ENCODE measurements at regions not wholly inside any gene's neighbourhood (a gene's known extent, or its start where the extent isn't known, plus 50 kb on each side); places are given as distances from the start of the nearest gene placed in this dataset.
"Not testable (repeated sequence)": the region's sequence is repeated elsewhere in the genome, so short reads cannot be mapped to it uniquely, and the experiment has no call there.

GRCh38 chr2:83364264-83364663 lies 1094.8 kb downstream of the SUCLG1 start:
- no peak for DNase-seq

DNA sequence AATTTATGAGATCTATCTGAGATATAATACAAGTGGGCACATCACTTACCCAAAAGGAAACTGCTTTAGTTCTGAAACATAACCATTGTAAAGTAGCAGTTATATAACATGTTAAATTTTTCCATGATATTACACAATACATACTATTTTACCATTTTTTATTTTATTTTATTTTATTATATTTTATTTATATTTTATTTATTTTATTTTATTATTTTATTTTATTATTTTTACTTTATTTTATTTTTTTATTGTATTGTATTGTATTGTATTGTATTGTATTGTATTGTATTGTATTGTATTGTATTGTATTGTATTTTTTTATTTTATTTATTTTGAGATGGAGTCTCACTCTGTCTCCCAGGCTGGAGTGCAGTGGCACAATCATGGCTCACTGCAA lies 1095.9 kb downstream of the SUCLG1 start:
- DNase-seq, result not testable (repeated sequence)

DNA sequence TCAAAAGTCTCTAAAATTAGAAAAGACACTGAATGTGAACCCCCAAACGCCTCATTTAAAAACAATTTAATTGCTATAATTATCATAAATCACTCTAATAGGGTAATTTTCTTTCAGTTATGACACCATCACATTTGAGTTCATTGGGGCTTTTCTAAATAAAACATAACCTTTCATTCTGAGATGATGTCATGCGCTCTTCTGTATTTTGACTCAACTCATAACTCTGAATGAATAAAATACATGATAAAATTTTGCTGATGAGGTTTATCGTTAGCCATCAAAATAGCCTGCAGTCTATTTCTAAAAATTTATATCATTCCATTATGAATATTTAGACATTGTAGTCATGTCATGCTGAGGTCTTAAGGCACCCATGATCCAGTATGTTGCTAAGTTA lies 1099.7 kb downstream of the SUCLG1 start:
- DNase-seq, result no peak

DNA sequence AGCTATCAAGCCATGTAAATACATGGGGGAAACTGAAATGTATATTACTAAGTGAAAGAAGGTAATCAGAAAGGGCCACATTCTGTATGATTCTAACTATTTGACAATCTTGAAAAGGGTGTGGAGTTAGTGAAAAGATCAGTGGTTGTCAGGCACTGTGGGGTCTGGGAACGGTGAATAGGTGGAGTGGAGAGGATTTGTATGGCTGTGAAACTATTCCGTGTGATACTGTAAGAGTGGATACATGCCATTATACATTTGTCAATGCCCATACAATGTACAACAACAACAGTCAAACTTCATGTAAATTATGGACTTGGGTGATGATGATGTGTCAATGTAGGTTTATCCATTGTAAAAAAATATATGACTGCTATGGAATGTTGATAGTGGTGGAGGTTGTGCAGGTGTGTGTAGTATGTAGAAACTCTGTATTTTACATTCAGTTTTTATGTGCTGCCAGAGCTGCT lies 1116.2 kb downstream of the SUCLG1 start:
- peak; percentile 23 to 63 for DNase-seq

DNA sequence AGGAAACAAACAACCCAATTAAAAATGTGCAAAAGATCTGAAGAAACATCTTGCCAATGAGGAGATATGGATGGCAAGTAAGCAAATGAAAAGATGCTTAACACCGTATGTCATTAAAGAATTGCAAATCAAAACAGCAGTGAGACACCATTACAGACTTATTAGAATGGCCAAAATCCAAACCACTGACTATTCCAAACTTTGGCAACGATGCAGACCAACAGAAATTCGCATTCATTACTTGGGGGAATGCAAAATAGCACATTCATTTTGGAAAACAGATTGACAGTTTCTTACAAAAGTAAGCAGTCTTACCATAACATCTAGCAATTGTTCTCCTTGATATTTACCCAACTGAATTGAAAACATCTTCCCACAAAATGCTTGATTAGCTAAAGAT lies 1118.7 kb downstream of the SUCLG1 start:
- DNase-seq, result peak in 1 of 2 experiments; percentile 48

GRCh38 chr2:83339942-83340341 lies 1119.1 kb downstream of the SUCLG1 start:
- DNase-seq, result not testable (repeated sequence)

- no peak for DNase-seq
Measured at GRCh38 chr2:83331810-83332209, 1127.3 kb downstream of the SUCLG1 start.

GRCh38 chr2:83323038-83323437 lies 1136.0 kb downstream of the SUCLG1 start:
- no peak for DNase-seq

DNA sequence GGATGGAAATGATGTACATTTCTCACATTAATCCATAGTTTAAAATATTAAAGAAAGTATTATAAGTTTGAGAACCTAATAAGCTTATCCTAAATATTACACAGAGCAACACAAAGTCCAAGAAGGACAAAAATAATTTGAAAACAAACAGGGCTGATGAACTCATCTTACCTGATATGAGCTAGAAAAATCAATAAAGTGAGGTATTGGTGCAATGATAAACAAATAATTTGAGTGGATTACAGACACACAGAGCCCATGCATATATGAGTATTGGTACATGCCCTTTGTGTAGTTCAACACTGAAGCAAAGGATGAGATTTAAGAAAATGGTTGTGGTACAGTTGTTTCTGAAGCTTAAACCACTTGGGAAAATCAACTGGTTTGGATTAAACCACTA lies 1139.0 kb downstream of the SUCLG1 start:
- no peak for DNase-seq

- no peak for DNase-seq
Measured at GRCh38 chr2:83305758-83306378, 1153.2 kb downstream of the SUCLG1 start.

DNA sequence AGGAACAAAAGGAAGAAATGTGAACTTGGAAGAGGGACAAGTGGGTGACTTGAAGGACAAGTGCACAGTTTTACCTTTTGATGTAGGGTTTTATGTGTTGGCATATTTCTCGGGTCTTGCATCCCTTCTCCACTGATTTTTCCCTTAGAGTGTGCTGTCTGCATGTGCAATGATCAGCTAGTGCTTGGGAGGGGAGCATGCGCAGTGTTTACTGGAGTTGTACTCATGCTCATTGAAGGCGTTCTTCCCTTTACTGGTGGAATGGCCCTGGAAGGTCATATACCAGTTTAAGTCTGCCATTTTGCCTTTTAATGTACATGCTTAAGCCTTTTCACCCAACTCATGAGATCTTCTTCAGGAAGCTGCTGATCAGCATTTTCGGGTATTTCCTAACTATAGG lies 1168.0 kb downstream of the SUCLG1 start:
- DNase-seq, result no peak

DNA sequence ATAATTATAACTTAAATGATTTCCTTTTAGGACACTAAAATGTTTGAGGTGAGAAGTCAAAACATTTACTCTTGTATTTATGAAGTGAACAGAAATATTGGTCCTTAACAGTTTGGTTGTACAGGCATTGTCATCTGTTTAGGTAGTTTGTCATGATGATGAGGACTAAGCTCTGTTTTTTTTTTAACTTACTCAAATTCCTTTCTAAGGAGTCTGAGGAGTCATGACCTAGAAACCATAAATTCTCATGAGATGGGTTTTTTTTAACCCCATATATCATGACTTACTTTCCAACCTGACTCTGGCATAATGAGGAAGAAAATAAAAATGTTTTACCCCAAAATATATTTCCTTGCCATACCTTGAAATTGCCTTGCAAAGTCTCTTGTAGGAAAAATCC lies 1176.2 kb downstream of the SUCLG1 start:
- no peak for DNase-seq

DNA sequence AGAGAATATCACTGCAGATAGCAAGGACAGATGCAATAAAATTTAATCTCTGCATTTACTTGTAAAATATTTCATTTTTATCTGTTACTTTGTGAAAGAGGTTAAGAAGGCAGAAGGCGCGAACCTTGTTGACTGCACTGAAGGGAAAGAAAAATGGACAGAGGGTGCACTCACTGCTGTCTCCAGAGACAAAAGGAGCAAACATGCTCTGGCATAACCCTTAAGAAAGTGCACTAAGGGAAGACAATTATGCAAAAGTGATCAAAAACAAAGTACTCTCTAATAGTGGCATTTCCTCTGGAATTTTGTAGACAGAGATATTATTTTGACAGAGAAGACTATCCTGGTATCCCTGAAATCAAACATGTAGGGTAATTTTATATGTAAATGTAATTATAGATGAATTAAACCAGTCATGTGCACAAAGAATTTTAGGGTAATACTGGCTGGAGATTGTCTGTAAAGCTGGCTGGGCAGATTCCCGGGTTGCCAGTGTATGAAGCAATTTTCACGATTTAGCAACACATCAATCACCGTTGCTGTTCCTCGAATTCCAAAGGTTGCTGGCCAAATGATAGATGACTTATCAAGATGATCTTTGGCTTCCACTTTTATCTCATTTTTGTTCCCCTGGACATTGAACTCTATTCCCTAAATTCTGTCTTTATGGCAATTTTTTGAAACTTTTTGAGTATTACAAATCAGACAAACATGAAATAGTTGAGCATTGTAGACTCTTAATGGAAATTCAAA lies 1176.9 kb downstream of the SUCLG1 start:
- DNase-seq, result no peak

- DNase-seq, result no peak
Measured at GRCh38 chr2:83280391-83280790, 1178.7 kb downstream of the SUCLG1 start.

- DNase-seq, result no peak
Measured at GRCh38 chr2:83273322-83273721, 1185.8 kb downstream of the SUCLG1 start.

DNA sequence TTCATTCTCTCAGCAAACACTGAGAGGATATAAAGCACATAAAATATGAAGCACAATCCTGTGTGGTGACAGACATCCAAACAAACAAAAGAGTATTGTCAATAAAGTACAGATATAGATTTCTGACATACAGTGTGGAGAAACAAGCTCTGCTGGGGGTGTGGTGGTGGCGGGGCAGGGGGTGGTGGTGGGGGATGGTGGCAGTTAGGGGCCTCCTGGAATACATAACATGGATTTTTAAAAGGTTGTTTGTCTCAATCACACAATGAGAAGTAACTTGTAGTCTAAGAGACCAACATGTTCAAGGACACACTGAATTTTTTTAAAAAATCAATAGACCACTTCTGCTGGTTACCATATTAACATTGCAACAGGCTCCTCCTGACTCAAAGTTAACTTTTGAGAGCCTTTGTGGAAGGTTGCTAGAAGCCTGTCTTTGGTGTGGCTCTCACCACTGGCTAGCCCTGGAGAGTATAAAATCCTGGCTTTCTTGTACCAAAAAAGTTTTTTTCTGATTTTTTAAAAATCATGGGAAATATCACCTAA lies 1197.4 kb downstream of the SUCLG1 start:
- DNase-seq, result no peak

DNA sequence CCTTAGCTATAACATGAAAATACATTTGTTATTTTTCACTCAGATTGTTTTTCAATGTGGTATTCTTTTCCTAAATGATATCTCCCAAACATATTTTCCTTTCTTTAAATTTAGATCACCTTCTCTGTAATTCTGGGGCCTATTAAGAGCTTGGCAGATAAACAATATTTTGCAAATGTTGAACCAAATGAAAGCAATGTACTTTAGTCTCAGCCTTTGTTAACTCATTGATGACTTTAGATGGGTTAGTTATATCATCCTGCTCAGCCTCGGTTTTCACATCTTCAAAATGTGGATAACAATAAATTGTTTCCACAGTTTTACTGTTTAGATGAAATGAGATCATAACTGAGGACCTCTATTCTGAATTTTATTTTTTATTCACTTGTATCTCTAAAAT lies 1205.2 kb downstream of the SUCLG1 start:
- DNase-seq, result no peak

DNA sequence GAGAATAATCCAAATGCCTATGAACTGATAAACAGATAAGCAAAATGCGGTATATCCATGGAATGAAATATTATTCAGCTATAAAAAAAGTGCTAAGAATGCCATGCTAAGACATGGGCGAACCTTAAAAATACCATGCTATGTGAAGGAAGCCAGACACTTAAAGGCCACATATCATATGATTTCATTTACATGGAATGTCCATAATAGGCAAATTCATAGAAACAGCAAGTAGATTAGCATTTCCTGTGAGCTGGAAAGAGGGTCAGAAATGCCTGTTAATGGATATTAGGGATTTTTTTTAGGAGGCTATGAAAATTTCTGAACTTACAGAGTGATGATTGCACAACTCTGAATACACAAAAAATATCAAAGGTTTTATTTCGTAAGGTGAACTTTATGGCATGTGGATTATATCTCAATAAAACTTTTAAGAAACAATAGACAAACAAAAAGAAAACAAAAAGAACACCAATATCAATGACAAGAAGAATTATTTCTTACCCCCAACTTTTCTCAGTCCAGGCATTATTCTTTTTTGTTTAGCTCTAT lies 1207.7 kb downstream of the SUCLG1 start:
- no peak for DNase-seq

GRCh38 chr2:83245806-83246537 lies 1213.1 kb downstream of the SUCLG1 start:
- not testable (repeated sequence) for DNase-seq

- DNase-seq, result no peak
Measured at GRCh38 chr2:83240611-83241010, 1218.5 kb downstream of the SUCLG1 start.

- no peak for DNase-seq
Measured at GRCh38 chr2:83238111-83238510, 1221.0 kb downstream of the SUCLG1 start.

- DNase-seq, result no peak
Measured at GRCh38 chr2:83234246-83234645, 1224.8 kb downstream of the SUCLG1 start.

DNA sequence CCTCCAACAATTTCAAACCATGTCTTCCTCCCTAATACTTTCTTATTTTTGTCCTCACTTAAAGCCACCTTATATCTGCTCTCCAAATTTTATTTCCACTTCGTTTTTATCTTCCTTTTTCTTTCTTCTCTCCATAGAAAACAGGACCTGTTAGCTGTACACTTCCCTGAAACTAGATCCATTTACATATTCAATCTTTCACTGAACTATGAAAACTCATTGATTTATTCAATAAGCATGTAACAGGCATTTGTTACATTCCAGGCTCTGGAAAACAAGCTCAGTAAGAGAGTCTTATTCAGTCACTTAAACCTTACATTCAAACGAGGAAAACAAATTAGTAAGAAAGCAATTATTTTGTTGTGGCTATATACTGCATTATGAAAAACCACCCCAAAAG lies 1225.3 kb downstream of the SUCLG1 start:
- no peak for DNase-seq
